IMR-90 (cell line): ENCODE measurements at regions not wholly inside any gene's neighbourhood (a gene's known extent, or its start where the extent isn't known, plus 50 kb on each side); places are given as distances from the start of the nearest gene placed in this dataset.

Source experiments
- ATAC-seq: fragments of 200-7000 bp; cut with Tn5 transposase; 2 replicates; pipeline ENCODE4 v1.9.1; 2020; ENCODE audit warnings: low read depth, mild to moderate bottlenecking, moderate library complexity
- BruUV-seq: library from RNA; stranded (reverse); fragments of 400-500 nt; replicated peaks from 2 replicates; lab custom pipeline; 2021; lab: Mats Ljungman, UMichigan
- CTCF ChIA-PET: fragments of 300-600 bp; formaldehyde crosslinking; extraction: SDS; loops from one replicate; lab custom pipeline; 2021; ENCODE audit warnings: antibody characterized with exemption; lab: Yijun Ruan, JAX
- POLR2A ChIA-PET: fragments of 300-600 bp; sonication (Branson Sonifier 250); formaldehyde crosslinking; loops from one replicate; lab custom pipeline; 2022; ENCODE audit warnings: antibody characterized with exemption; ENCODE audit not compliant: unreplicated experiment; lab: Charles Lee
- DNase-seq: peaks from one replicate; pipeline ENCODE4 v3.0.0; 2013
- H2AFZ ChIP-seq: replicated peaks from 2 replicates; pipeline ENCODE3; 2013; ENCODE audit warnings: low read length, mild to moderate bottlenecking; ENCODE audit not compliant: poor library complexity
- H2AK5ac ChIP-seq: 2 replicates; pipeline ENCODE4 v1.6.1; 2013; ENCODE audit warnings: low read depth, low read length, inconsistent platforms
- H2AK9ac ChIP-seq: replicated peaks from 2 replicates; pipeline ENCODE3; 2013; ENCODE audit warnings: mild to moderate bottlenecking, low read depth, low read length, moderate library complexity; ENCODE audit not compliant: poor library complexity
- H2BK120ac ChIP-seq: 2 replicates; pipeline ENCODE4 v1.6.1; 2013; ENCODE audit warnings: low read depth, low read length, inconsistent platforms
- H2BK15ac ChIP-seq: 3 replicates; pipeline ENCODE4 v1.6.1; 2013; ENCODE audit warnings: low read depth, low read length, inconsistent platforms
- H2BK20ac ChIP-seq: 2 replicates; pipeline ENCODE4 v1.6.1; 2013; ENCODE audit warnings: low read depth, mild to moderate bottlenecking, inconsistent platforms, low read length, moderate library complexity
- H2BK5ac ChIP-seq: 2 replicates; pipeline ENCODE4 v1.6.1; 2013; ENCODE audit warnings: mild to moderate bottlenecking, low read depth, low read length, inconsistent platforms; ENCODE audit not compliant: poor library complexity, severe bottlenecking
- H3K14ac ChIP-seq: replicated peaks from 2 replicates; pipeline ENCODE4 v1.6.1; 2013; ENCODE audit warnings: low read depth, low read length, inconsistent platforms
- H3K18ac ChIP-seq: 2 replicates; pipeline ENCODE4 v1.6.1; 2013; ENCODE audit warnings: low read depth, low read length, control low read depth
- H3K23ac ChIP-seq: 2 replicates; pipeline ENCODE4 v1.6.1; 2013; ENCODE audit warnings: low read depth, low read length, inconsistent platforms
- H3K27ac ChIP-seq: 2 replicates; pipeline ENCODE4 v1.5.1; 2013; ENCODE audit warnings: mild to moderate bottlenecking, control low read depth, low read length; ENCODE audit not compliant: insufficient read depth
- H3K27me3 ChIP-seq: 2 replicates; pipeline ENCODE4 v1.6.1; 2013; ENCODE audit warnings: low read length; ENCODE audit not compliant: control insufficient read depth, insufficient read depth
- H3K36me3 ChIP-seq: 2 replicates; pipeline ENCODE4 v1.6.1; 2013; ENCODE audit warnings: low read length, mixed read lengths; ENCODE audit not compliant: control insufficient read depth, insufficient read depth
- H3K4ac ChIP-seq: 2 replicates; pipeline ENCODE4 v1.6.1; 2013; ENCODE audit warnings: low read depth, low read length, inconsistent platforms
- H3K4me1 ChIP-seq: 2 replicates; pipeline ENCODE4 v1.6.1; 2013; ENCODE audit warnings: low read length, mixed read lengths; ENCODE audit not compliant: control insufficient read depth, insufficient read depth
- H3K4me2 ChIP-seq: 2 replicates; pipeline ENCODE4 v1.6.1; 2013; ENCODE audit warnings: low read depth, mild to moderate bottlenecking, control low read depth, low read length, moderate library complexity
- H3K4me3 ChIP-seq: 2 replicates; pipeline ENCODE4 v1.5.1; 2013; ENCODE audit warnings: low read depth, mild to moderate bottlenecking, control low read depth, low read length, moderate library complexity; ENCODE audit not compliant: insufficient read depth
- H3K56ac ChIP-seq: 2 replicates; pipeline ENCODE4 v1.6.1; 2013; ENCODE audit warnings: low read length, inconsistent platforms; ENCODE audit not compliant: insufficient read depth; ENCODE audit errors: extremely low read depth
- H3K79me1 ChIP-seq, 2 experiments: 2 replicates each; pipeline ENCODE4 v1.6.1; 2013; ENCODE audit warnings: low read length in 2 of 2, inconsistent platforms in 1 of 2, low read depth in 1 of 2
- H3K9ac ChIP-seq: 2 replicates; pipeline ENCODE4 v1.6.1; 2013; ENCODE audit warnings: low read depth, low read length, control low read depth
- H3K9me1 ChIP-seq: 2 replicates; pipeline ENCODE4 v1.6.1; 2013; ENCODE audit warnings: low read length, inconsistent platforms; ENCODE audit not compliant: insufficient read depth
- H3K9me3 ChIP-seq: 2 replicates; pipeline ENCODE4 v1.6.1; 2013; ENCODE audit warnings: low read length; ENCODE audit not compliant: control insufficient read depth, insufficient read depth
- H4K20me1 ChIP-seq: 2 replicates; pipeline ENCODE4 v1.6.1; 2013; ENCODE audit warnings: low read length, inconsistent platforms; ENCODE audit not compliant: insufficient read depth
- H4K5ac ChIP-seq: 2 replicates; pipeline ENCODE4 v1.6.1; 2013; ENCODE audit warnings: mild to moderate bottlenecking, low read depth, low read length, control low read depth
- H4K8ac ChIP-seq, 2 experiments: 2 replicates each; pipeline ENCODE4 v1.6.1; 2013; ENCODE audit warnings: low read depth in 2 of 2, low read length in 2 of 2, control low read depth in 1 of 2, inconsistent platforms in 1 of 2
- H4K91ac ChIP-seq: 2 replicates; pipeline ENCODE4 v1.6.1; 2013; ENCODE audit warnings: low read depth, low read length, inconsistent platforms; ENCODE audit not compliant: insufficient read depth
- BHLHE40 ChIP-seq: fragments of 150-350 bp; IDR thresholded peaks from 2 replicates; pipeline ENCODE4 v1.6.1; 2016; ENCODE audit warnings: mild to moderate bottlenecking, low read depth, low read length
- CEBPB ChIP-seq: IDR thresholded peaks from 2 replicates; pipeline ENCODE4 v1.6.1; 2012; ENCODE audit warnings: low read depth, low read length, improper control_type of control experiment
- CHD1 ChIP-seq: IDR thresholded peaks from 2 replicates; pipeline ENCODE4 v1.6.1; 2012; ENCODE audit warnings: low read depth, low read length, improper control_type of control experiment
- FOS ChIP-seq: fragments of 150-350 bp; IDR thresholded peaks from 2 replicates; pipeline ENCODE4 v1.6.1; 2016; ENCODE audit warnings: low read depth, low read length
- NFE2L2 ChIP-seq: fragments of 150-350 bp; IDR thresholded peaks from 2 replicates; pipeline ENCODE4 v1.6.1; 2016; ENCODE audit warnings: low read depth, mild to moderate bottlenecking, low read length
- RFX5 ChIP-seq: IDR thresholded peaks from 2 replicates; pipeline ENCODE4 v1.8.0; 2012; ENCODE audit warnings: low read depth, mild to moderate bottlenecking, low read length, moderate library complexity
- SMC3 ChIP-seq: fragments of 150-350 bp; IDR thresholded peaks from 2 replicates; pipeline ENCODE4 v1.6.1; 2016; ENCODE audit warnings: low read depth, mild to moderate bottlenecking, antibody characterized with exemption, low read length, moderate library complexity
- WGBS, 2 experiments: methylation state at CpG; one replicate each; pipeline versions ENCODE4 v1.1.5 to v1.1.7; 2013; ENCODE audit warnings: missing lambda C conversion rate in 2 of 2; ENCODE audit not compliant: insufficient read length in 1 of 2; ENCODE audit errors: extremely low coverage in 2 of 2; 5-methylcytosine and 5-hydroxymethylcytosine counted together
- dilution Hi-C: fragments of 300-500 bp; cut with HindIII; formaldehyde crosslinking; loops from one replicate; pipeline ENCODE4 v1.14.3; 2018; ENCODE audit warnings: low sequenced_read_pairs; ENCODE audit not compliant: unreplicated experiment
- in situ Hi-C: fragments of 300-500 bp; cut with MboI; formaldehyde crosslinking; loops from 3 replicates; pipeline ENCODE4 v1.14.3; 2019; ENCODE audit warnings: low sequenced_read_pairs, inconsistent platforms, mixed read lengths
- intact Hi-C: fragments of 100-400 bp; cut with micrococcal nuclease; formaldehyde crosslinking; loops from 2 replicates; pipeline ENCODE4 v1.10.0; 2022
- TF ChIP-seq, protein P1 (sequence below): fragments of 150-350 bp; IDR thresholded peaks from 2 replicates; pipeline ENCODE4 v1.6.1; 2017; ENCODE audit warnings: mild to moderate bottlenecking, antibody characterized with exemption, low read length, low read depth

DNA sequence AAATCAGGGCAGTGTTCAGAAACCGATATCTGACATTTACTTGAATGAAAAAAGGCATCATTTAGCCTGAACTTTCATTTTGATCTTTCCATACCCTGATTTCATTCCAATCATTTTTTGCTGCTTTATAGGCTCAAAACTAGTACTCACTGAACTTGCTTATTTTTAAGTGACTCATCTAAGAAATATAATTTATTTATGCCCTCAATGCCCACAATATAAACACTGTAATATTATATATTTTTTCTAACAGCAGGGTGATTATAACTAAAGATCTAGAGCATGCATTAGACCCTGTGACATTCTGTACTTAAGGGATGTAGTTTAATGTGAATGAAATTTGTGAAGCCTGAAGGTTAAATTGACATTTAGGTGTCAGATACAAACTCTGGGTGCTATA is 446.1 kb upstream of the CDH10 start:
- H3K4me3 ChIP-seq, result no peak overlapping the region
- no peak overlapping the region for H3K9ac ChIP-seq
- no peak overlapping the region for H2AFZ ChIP-seq
- ChIA-PET POLR2A (no interaction called here), CTCF (no interaction called here)
- H3K79me1 ChIP-seq, result no peaks in the 10 kb centered on the region
- H3K23ac ChIP-seq, result no peak overlapping the region
- H3K9me3 ChIP-seq, result peaks cover 4% of the 10 kb centered on the region
- no peaks in the 10 kb centered on the region for H3K4me1 ChIP-seq
- DNase-seq (no peak), ATAC-seq (no peak)
- no peaks in the 10 kb centered on the region for H4K20me1 ChIP-seq
- no CpG with 5 or more reads among the region's 1 CpG for WGBS, 2 experiments
- no peak overlapping the region for H2AK5ac ChIP-seq
- no peak overlapping the region for H2BK15ac ChIP-seq
- TF ChIP-seq BHLHE40 (no peak), RFX5 (no peak), SMC3 (no peak), CEBPB (no peak), FOS (no peak), CHD1 (no peak), NFE2L2 (no peak)
- TF ChIP-seq, protein P1, sequence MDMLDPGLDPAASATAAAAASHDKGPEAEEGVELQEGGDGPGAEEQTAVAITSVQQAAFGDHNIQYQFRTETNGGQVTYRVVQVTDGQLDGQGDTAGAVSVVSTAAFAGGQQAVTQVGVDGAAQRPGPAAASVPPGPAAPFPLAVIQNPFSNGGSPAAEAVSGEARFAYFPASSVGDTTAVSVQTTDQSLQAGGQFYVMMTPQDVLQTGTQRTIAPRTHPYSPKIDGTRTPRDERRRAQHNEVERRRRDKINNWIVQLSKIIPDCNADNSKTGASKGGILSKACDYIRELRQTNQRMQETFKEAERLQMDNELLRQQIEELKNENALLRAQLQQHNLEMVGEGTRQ, result no peak
- no peak overlapping the region for H3K56ac ChIP-seq
- H3K4ac ChIP-seq, result no peak overlapping the region
- no peak overlapping the region for H3K14ac ChIP-seq
- in situ Hi-C loops, result no loop called here
- H2BK20ac ChIP-seq, result no peak overlapping the region
- BruUV-seq, result no TSS peak
- H2BK120ac ChIP-seq, result no peak overlapping the region
- H3K27me3 ChIP-seq, result no peaks in the 10 kb centered on the region
- H3K18ac ChIP-seq, result no peak overlapping the region
- H3K9me1 ChIP-seq, result no peaks in the 10 kb centered on the region
- H4K8ac ChIP-seq, result no peak overlapping the region
- H3K36me3 ChIP-seq, result no peaks in the 10 kb centered on the region
- dilution Hi-C loops, result no loop called here
- no peak overlapping the region for H3K27ac ChIP-seq
- no peak overlapping the region for H2AK9ac ChIP-seq
- H3K4me2 ChIP-seq, result no peak overlapping the region
- no peak overlapping the region for H4K5ac ChIP-seq
- intact Hi-C loops, result no loop called here
- H4K91ac ChIP-seq, result no peak overlapping the region
- H2BK5ac ChIP-seq, result no peak overlapping the region
